Panc1 (cell line): ENCODE measurements at regions not wholly inside any gene's neighbourhood (a gene's known extent, or its start where the extent isn't known, plus 50 kb on each side); places are given as distances from the start of the nearest gene placed in this dataset.

Source experiments
- CTCF ChIP-seq: fragments of 450-650 bp; IDR thresholded peaks from 2 replicates; pipeline ENCODE4 v1.5.1; 2017; ENCODE audit warnings: mild to moderate bottlenecking
- SIN3A ChIP-seq: IDR thresholded peaks from 2 replicates; pipeline ENCODE4 v1.6.1; 2012; ENCODE audit warnings: low read depth, mild to moderate bottlenecking, low read length, moderate library complexity, borderline replicate concordance; ENCODE audit not compliant: insufficient read depth
- TF ChIP-seq, protein P1 (sequence below), 2 experiments: IDR thresholded peaks; 2 replicates each; pipeline ENCODE4 v1.6.1; 2011 to 2012; ENCODE audit warnings: low read depth in 2 of 2, control low read depth in 1 of 2, low read length in 1 of 2, mild to moderate bottlenecking in 1 of 2, moderate library complexity in 1 of 2; ENCODE audit not compliant: insufficient read depth in 1 of 2

GRCh38 chr14:94689218-94689984, 77.2 kb downstream of the SERPINA3 start:
- peak; percentile 97 for TF ChIP-seq CTCF
- no peak for TF ChIP-seq SIN3A
- TF ChIP-seq, protein P1, sequence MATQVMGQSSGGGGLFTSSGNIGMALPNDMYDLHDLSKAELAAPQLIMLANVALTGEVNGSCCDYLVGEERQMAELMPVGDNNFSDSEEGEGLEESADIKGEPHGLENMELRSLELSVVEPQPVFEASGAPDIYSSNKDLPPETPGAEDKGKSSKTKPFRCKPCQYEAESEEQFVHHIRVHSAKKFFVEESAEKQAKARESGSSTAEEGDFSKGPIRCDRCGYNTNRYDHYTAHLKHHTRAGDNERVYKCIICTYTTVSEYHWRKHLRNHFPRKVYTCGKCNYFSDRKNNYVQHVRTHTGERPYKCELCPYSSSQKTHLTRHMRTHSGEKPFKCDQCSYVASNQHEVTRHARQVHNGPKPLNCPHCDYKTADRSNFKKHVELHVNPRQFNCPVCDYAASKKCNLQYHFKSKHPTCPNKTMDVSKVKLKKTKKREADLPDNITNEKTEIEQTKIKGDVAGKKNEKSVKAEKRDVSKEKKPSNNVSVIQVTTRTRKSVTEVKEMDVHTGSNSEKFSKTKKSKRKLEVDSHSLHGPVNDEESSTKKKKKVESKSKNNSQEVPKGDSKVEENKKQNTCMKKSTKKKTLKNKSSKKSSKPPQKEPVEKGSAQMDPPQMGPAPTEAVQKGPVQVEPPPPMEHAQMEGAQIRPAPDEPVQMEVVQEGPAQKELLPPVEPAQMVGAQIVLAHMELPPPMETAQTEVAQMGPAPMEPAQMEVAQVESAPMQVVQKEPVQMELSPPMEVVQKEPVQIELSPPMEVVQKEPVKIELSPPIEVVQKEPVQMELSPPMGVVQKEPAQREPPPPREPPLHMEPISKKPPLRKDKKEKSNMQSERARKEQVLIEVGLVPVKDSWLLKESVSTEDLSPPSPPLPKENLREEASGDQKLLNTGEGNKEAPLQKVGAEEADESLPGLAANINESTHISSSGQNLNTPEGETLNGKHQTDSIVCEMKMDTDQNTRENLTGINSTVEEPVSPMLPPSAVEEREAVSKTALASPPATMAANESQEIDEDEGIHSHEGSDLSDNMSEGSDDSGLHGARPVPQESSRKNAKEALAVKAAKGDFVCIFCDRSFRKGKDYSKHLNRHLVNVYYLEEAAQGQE (IDR thresholded peaks at IDR 0.05; ENCODE audit: insufficient read depth in 1 of 2, low read depth in 2 of 2, low read length in 1 of 2) = no peak
